MM.1S (cell line): ENCODE measurements at regions not wholly inside any gene's neighbourhood (a gene's known extent, or its start where the extent isn't known, plus 50 kb on each side); places are given as distances from the start of the nearest gene placed in this dataset.

Experiments used
- DNase-seq: peaks from one replicate; pipeline ENCODE4 v3.0.0-alpha.2; 2015
- H2AFZ ChIP-seq: fragments of 300-600 bp; sonication (generic); 2 replicates; pipeline ENCODE4 v1.6.0; 2016; ENCODE audit warnings: antibody characterized with exemption, low read length
- H3F3A ChIP-seq: fragments of 300-600 bp; sonication (generic); 2 replicates; pipeline ENCODE4 v1.6.1; 2016; ENCODE audit warnings: mild to moderate bottlenecking, antibody characterized with exemption, low read length, moderate library complexity, mixed read lengths; ENCODE audit not compliant: insufficient read depth
- H3K27ac ChIP-seq: fragments of 300-600 bp; sonication (generic); 2 replicates; pipeline ENCODE4 v1.5.1; 2016; ENCODE audit warnings: mild to moderate bottlenecking, low read length
- H3K27me3 ChIP-seq: fragments of 300-600 bp; sonication (generic); replicated peaks from 2 replicates; pipeline ENCODE4 v1.6.0; 2016; ENCODE audit warnings: low read length; ENCODE audit not compliant: insufficient read depth
- H3K36me3 ChIP-seq: fragments of 300-600 bp; sonication (generic); replicated peaks from 2 replicates; pipeline ENCODE4 v1.6.1; 2016; ENCODE audit warnings: mild to moderate bottlenecking, low read length, mixed read lengths; ENCODE audit not compliant: insufficient read depth
- H3K4me1 ChIP-seq: fragments of 300-600 bp; sonication (generic); 2 replicates; pipeline ENCODE4 v1.6.1; 2016; ENCODE audit warnings: low read length, mixed read lengths
- H3K4me2 ChIP-seq: fragments of 300-600 bp; sonication (generic); 2 replicates; pipeline ENCODE4 v1.6.0; 2016; ENCODE audit warnings: low read depth, low read length
- H3K4me3 ChIP-seq: fragments of 300-600 bp; sonication (generic); 2 replicates; pipeline ENCODE4 v1.5.1; 2016; ENCODE audit warnings: low read length, mixed read lengths
- H3K79me2 ChIP-seq: fragments of 300-600 bp; sonication (generic); 2 replicates; pipeline ENCODE4 v1.6.1; 2016; ENCODE audit warnings: mixed run types, low read length, mixed read lengths
- H3K9ac ChIP-seq: fragments of 300-600 bp; sonication (generic); 2 replicates; pipeline ENCODE4 v1.6.1; 2016; ENCODE audit warnings: low read length, mixed read lengths
- H3K9me2 ChIP-seq: fragments of 300-600 bp; sonication (generic); replicated peaks from 2 replicates; pipeline ENCODE4 v1.6.1; 2016; ENCODE audit warnings: mild to moderate bottlenecking, low read length, mixed read lengths; ENCODE audit not compliant: insufficient read depth
- H3K9me3 ChIP-seq: fragments of 300-600 bp; sonication (generic); replicated peaks from 2 replicates; pipeline ENCODE4 v1.6.1; 2016; ENCODE audit warnings: mild to moderate bottlenecking, low read length, mixed read lengths; ENCODE audit not compliant: insufficient read depth
- H4K20me1 ChIP-seq: fragments of 300-600 bp; sonication (generic); 2 replicates; pipeline ENCODE4 v1.6.1; 2016; ENCODE audit warnings: mild to moderate bottlenecking, low read length, moderate library complexity, mixed read lengths; ENCODE audit not compliant: insufficient read depth
- EZH2 ChIP-seq: fragments of 300-600 bp; sonication (generic); optimal IDR thresholded peaks from 2 replicates; pipeline ENCODE3; 2017; ENCODE audit warnings: low read depth, mild to moderate bottlenecking, antibody characterized with exemption, low read length, mixed read lengths
- EZH2phosphoT487 ChIP-seq: fragments of 300-600 bp; sonication (generic); IDR thresholded peaks from 2 replicates; pipeline ENCODE4 v1.6.1; 2018; ENCODE audit warnings: antibody characterized with exemption, low read length
- TF ChIP-seq, protein P1 (sequence below): fragments of 300-600 bp; sonication (generic); IDR thresholded peaks from 2 replicates; pipeline ENCODE4 v1.5.1; 2016; ENCODE audit warnings: antibody characterized with exemption, low read length, mixed read lengths

DNA sequence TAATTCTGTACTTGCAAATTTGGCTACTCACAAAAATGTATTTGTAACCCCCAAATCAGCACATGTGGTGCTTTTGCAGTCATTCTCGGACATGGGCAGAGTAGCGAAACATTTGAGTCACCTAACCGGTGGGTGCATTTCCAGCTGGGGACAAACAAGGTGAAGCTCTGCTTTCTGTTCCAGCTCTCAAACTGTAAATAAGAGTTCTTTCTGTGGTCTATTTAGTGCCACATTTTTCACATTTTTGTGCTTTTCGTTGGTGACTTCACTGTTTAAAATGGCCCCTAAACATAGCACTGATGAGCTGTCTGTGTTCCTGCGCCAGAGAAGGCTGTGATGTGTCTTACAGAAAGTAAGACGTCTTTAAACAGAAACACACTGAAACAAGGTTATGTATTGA lies 244.5 kb downstream of the CDC5L start:
- Histone ChIP-seq H4K20me1 (no peaks in the 10 kb centered on the region), H3K4me1 (no peaks in the 10 kb centered on the region), H3K27me3 (no peaks in the 10 kb centered on the region), H3K9me3 (no peaks in the 10 kb centered on the region), H3K9ac (no peak overlapping the region), H3K27ac (no peak overlapping the region), H3K4me2 (no peak overlapping the region), H2AFZ (no peak overlapping the region), H3K36me3 (no peaks in the 10 kb centered on the region), H3K4me3 (no peak overlapping the region), H3K9me2 (no peaks in the 10 kb centered on the region), H3F3A (no peaks in the 10 kb centered on the region), H3K79me2 (no peaks in the 10 kb centered on the region)
- TF ChIP-seq EZH2phosphoT487 (no peak), EZH2 (no peak)
- TF ChIP-seq, protein P1, sequence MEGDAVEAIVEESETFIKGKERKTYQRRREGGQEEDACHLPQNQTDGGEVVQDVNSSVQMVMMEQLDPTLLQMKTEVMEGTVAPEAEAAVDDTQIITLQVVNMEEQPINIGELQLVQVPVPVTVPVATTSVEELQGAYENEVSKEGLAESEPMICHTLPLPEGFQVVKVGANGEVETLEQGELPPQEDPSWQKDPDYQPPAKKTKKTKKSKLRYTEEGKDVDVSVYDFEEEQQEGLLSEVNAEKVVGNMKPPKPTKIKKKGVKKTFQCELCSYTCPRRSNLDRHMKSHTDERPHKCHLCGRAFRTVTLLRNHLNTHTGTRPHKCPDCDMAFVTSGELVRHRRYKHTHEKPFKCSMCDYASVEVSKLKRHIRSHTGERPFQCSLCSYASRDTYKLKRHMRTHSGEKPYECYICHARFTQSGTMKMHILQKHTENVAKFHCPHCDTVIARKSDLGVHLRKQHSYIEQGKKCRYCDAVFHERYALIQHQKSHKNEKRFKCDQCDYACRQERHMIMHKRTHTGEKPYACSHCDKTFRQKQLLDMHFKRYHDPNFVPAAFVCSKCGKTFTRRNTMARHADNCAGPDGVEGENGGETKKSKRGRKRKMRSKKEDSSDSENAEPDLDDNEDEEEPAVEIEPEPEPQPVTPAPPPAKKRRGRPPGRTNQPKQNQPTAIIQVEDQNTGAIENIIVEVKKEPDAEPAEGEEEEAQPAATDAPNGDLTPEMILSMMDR, result no peak
- DNase-seq, result no peak

DNA sequence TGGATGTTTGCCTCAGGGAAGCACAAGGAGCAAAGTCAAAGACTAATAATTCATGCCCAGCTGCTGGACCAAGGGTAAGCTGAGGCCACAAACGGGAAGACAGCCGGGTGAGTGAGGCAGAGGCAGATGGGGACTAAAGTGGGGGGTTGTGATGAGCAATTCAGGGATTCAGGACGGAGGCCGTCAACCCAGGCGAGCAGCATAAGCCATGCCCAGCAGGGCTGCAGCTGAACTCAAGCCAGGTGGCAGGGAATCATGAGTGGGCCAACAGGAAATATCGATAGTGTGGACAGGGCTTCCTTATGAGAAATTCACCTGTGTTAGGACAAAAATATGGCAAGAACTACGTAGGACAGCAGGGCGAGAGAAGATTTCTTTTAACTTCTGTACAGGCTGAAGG lies 246.8 kb downstream of the CDC5L start:
- Histone ChIP-seq H3K4me2 (no peak overlapping the region), H3K4me1 (no peaks in the 10 kb centered on the region), H3K9me2 (no peaks in the 10 kb centered on the region), H3K9ac (no peak overlapping the region), H3F3A (no peaks in the 10 kb centered on the region), H3K9me3 (no peaks in the 10 kb centered on the region), H3K36me3 (no peaks in the 10 kb centered on the region), H3K27me3 (no peaks in the 10 kb centered on the region), H3K27ac (no peak overlapping the region), H2AFZ (no peak overlapping the region), H3K4me3 (no peak overlapping the region), H4K20me1 (no peaks in the 10 kb centered on the region), H3K79me2 (no peaks in the 10 kb centered on the region)
- TF ChIP-seq, protein P1, result no peak
- TF ChIP-seq EZH2 (no peak), EZH2phosphoT487 (no peak)
- no peak for DNase-seq

DNA sequence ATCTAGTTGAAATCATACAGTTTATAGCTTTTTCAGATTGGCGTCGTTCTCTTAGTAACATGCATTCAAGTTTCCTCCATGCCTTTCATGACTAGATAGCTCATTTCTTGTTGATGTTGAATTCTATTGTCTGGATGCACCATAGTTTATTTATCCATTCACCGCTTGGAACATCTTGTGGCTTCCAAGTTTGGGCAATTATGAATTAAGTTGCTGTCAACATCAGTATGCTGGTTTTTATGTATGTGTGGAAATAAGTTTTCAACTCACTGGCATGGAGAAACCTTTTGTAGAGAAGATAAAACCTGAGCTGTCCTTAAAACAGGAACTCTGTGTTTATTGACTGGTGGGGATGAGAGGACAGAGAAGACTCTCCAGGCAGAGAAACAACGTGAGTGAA lies 248.0 kb downstream of the CDC5L start:
- Histone ChIP-seq H3K9me3 (no peaks in the 10 kb centered on the region), H3F3A (no peaks in the 10 kb centered on the region)

More for the DNA sequence above, 248.0 kb downstream of the CDC5L start:
- DNase-seq, result no peak
- H3K79me2 ChIP-seq, result no peaks in the 10 kb centered on the region
- no peak overlapping the region for H2AFZ ChIP-seq
- no peak overlapping the region for H3K9ac ChIP-seq
- TF ChIP-seq EZH2phosphoT487 (no peak), EZH2 (no peak)
- TF ChIP-seq, protein P1, result no peak
- no peaks in the 10 kb centered on the region for H3K9me2 ChIP-seq
- no peaks in the 10 kb centered on the region for H3K36me3 ChIP-seq
- H3K27ac ChIP-seq, result no peak overlapping the region
- H4K20me1 ChIP-seq, result no peaks in the 10 kb centered on the region
- no peak overlapping the region for H3K4me3 ChIP-seq
- no peak overlapping the region for H3K4me2 ChIP-seq
- H3K27me3 ChIP-seq, result no peaks in the 10 kb centered on the region
- H3K4me1 ChIP-seq, result no peaks in the 10 kb centered on the region
